GM15510 (cell line): ENCODE measurements at regions not wholly inside any gene's neighbourhood (a gene's known extent, or its start where the extent isn't known, plus 50 kb on each side); places are given as distances from the start of the nearest gene placed in this dataset.

ENCODE experiments used
- POLR2A ChIP-seq: IDR thresholded peaks from 3 replicates; pipeline ENCODE4 v1.6.1; 2011; ENCODE audit warnings: borderline replicate concordance; ENCODE audit not compliant: insufficient read length; ENCODE audit errors: extremely low read depth

- no peak for TF ChIP-seq POLR2A
Measured at GRCh38 chr2:194090251-194090905, 1566.6 kb upstream of the SLC39A10 start.

- no peak for TF ChIP-seq POLR2A
Measured at GRCh38 chr2:194087089-194087958, 1569.7 kb upstream of the SLC39A10 start.

GRCh38 chr2:194086129-194086528 is 1570.9 kb upstream of the SLC39A10 start:
- TF ChIP-seq POLR2A, result no peak

GRCh38 chr2:194079989-194080388 is 1577.0 kb upstream of the SLC39A10 start:
- TF ChIP-seq POLR2A, result no peak

- no peak for TF ChIP-seq POLR2A
Measured at GRCh38 chr2:194077366-194077765, 1579.7 kb upstream of the SLC39A10 start.

- TF ChIP-seq POLR2A, result no peak
Measured at GRCh38 chr2:194062401-194062800, 1594.6 kb upstream of the SLC39A10 start.

GRCh38 chr2:194060269-194060668 is 1596.8 kb upstream of the SLC39A10 start:
- no peak for TF ChIP-seq POLR2A

- no peak for TF ChIP-seq POLR2A
Measured at GRCh38 chr2:194054313-194054712, 1602.7 kb upstream of the SLC39A10 start.

DNA sequence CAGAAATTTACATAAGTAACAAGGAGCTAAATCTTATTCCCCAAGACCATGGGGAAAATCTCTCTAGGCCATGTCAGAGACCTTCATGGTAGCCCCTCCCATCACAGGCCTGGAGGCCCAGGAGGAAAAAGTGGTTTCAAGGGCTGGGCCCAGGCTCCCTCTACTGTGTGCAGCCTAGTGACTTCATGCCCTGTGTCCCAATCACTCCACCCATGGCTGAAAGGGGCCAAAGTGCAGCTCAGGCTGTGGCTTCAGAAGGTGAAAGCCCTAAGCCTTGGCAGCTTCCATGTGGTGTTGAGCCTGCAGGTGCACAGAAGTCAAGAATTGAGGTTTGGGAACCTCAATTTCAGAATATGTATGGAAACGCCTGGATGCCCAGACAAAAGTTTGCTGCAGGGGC is 1612.7 kb upstream of the SLC39A10 start:
- TF ChIP-seq POLR2A, result no peak

GRCh38 chr2:194020155-194020554 is 1636.9 kb upstream of the SLC39A10 start:
- no peak for TF ChIP-seq POLR2A

DNA sequence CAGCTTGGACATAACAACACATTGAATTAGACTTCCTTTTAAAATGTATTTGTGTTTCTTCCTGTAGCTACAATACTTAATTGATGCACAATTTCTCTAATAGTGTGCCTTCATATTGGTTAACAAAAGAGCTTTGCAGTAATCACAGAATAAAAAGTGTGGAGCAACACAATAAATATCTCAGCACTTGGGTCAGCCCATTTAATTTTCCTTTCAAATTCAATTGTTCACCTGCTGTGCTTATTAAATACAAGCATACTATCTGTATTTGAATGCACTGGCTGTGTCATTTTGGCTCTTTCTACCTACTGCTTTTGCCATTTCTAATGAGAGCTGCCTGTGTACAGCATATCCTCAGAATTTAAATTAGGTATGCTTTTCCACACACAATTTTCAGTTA is 1641.3 kb upstream of the SLC39A10 start:
- no peak for TF ChIP-seq POLR2A

DNA sequence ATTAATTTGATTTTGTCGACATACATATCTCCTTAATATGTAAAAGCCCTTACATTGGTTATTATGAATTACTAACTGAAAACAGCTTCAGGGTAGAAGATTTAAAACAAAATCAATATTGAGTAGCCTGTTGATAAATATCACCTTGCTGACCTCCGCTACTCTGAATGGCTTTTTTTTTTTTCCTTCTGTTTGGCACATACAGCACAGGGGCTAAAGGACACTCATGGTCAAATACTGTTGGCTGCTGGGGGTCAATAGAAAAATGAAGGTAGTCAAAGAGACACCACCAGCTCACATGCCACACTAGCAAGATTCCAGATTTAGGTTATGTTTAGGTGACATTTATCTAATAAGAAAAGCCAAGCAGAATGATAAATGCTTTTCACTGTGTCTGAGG is 1642.4 kb upstream of the SLC39A10 start:
- TF ChIP-seq POLR2A, result no peak

GRCh38 chr2:194004590-194005206 is 1652.3 kb upstream of the SLC39A10 start:
- no peak for TF ChIP-seq POLR2A

DNA sequence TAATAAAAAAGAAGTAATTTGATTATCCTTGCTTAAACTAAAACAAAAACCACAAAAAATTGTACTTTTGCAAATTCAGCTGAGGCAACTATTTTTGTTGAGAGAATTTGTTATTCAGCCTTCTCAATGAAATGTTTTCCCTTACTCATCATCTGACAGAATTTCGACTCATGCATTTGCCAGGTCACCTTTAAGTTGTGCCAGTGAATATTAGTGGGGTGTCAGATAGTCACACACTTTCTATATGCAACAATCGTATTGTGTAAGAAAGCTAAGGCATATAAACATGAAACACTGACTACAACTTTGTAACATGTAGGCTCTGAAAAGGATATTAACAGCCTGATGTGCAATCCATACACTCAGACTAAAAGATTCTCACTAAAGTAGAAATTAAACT is 1653.1 kb upstream of the SLC39A10 start:
- no peak for TF ChIP-seq POLR2A

DNA sequence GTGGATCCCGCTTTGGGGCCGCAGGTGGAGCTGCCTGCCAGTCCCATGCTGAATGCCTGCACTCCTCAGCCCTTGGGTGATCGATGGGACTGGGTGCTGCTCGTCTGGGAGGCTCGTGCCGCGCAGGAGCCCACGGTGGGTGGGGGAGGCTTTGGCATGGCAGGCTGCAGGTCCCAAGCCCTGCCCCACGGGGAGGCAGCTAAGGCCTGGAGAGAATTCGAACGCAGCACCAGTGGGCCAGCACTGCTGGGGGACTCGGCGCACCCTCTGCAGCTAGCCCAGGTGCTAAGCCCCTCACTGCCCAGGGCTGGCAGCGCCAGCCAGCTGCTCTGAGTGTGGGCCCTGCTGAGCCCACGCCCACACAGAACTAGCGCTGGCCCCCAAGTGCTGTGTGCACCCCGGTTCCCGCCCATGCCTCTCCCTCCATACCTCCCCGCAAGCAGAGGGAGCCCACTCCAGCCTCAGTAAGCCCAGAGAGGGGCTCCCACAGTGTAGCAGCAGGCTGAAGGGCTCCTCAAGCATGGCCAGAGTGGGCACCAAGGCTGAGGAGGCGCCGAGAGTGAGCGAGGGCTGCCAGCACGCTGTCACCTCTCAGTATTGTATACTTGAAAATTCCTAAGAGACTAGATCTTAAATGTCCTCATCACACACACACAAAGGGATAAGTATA is 1654.2 kb upstream of the SLC39A10 start:
- no peak for TF ChIP-seq POLR2A
